GM18907 (cell line): ENCODE measurements at regions not wholly inside any gene's neighbourhood (a gene's known extent, or its start where the extent isn't known, plus 50 kb on each side); places are given as distances from the start of the nearest gene placed in this dataset.

ENCODE experiments used
- ATAC-seq: cut with Tn5 transposase; IDR thresholded peaks from one replicate; pipeline ENCODE4 v1.9.1; 2021; ENCODE audit warnings: mild to moderate bottlenecking, moderate library complexity; ENCODE audit not compliant: unreplicated experiment

GRCh38 chr7:132672200-132672990 is 96.1 kb upstream of the PLXNA4 start:
- no peak for ATAC-seq

- no peak for ATAC-seq
Measured at GRCh38 chr7:132666774-132667172, 90.5 kb upstream of the PLXNA4 start.

GRCh38 chr7:132666071-132666773 is 90.0 kb upstream of the PLXNA4 start:
- no peak for ATAC-seq

- ATAC-seq = no peak
Measured at GRCh38 chr7:132656846-132657776, 80.8 kb upstream of the PLXNA4 start.

- no peak for ATAC-seq
Measured at GRCh38 chr7:132656341-132656740, 80.1 kb upstream of the PLXNA4 start.

GRCh38 chr7:132655131-132655727 is 79.0 kb upstream of the PLXNA4 start:
- peak; percentile 46 for ATAC-seq

- ATAC-seq = peak; percentile 67
Measured at GRCh38 chr7:132654150-132654549, 77.9 kb upstream of the PLXNA4 start.

GRCh38 chr7:132653366-132653930 is 77.2 kb upstream of the PLXNA4 start:
- ATAC-seq = peak; percentile 42

- ATAC-seq = no peak
Measured at GRCh38 chr7:132652507-132652906, 76.2 kb upstream of the PLXNA4 start.

GRCh38 chr7:132650498-132650897 is 74.2 kb upstream of the PLXNA4 start:
- ATAC-seq = no peak

- no peak for ATAC-seq
Measured at GRCh38 chr7:132647311-132647710, 71.0 kb upstream of the PLXNA4 start.

GRCh38 chr7:132646052-132646451 is 69.8 kb upstream of the PLXNA4 start:
- no peak for ATAC-seq

GRCh38 chr7:132643302-132643701 is 67.0 kb upstream of the PLXNA4 start:
- no peak for ATAC-seq

GRCh38 chr7:132641238-132641637 is 65.0 kb upstream of the PLXNA4 start:
- no peak for ATAC-seq

GRCh38 chr7:132639983-132640382 is 63.7 kb upstream of the PLXNA4 start:
- no peak for ATAC-seq

- no peak for ATAC-seq
Measured at GRCh38 chr7:132638000-132638399, 61.7 kb upstream of the PLXNA4 start.

- no peak for ATAC-seq
Measured at GRCh38 chr7:132636581-132636980, 60.3 kb upstream of the PLXNA4 start.

GRCh38 chr7:132635127-132635526 is 58.9 kb upstream of the PLXNA4 start:
- no peak for ATAC-seq

- no peak for ATAC-seq
Measured at GRCh38 chr7:132630834-132631233, 54.6 kb upstream of the PLXNA4 start.
